Liver (tissue), 3 donors: ENCODE measurements at regions not wholly inside any gene's neighbourhood (a gene's known extent, or its start where the extent isn't known, plus 50 kb on each side); places are given as distances from the start of the nearest gene placed in this dataset.
"Not testable (repeated sequence)": the region's sequence is repeated elsewhere in the genome, so short reads cannot be mapped to it uniquely, and the experiment has no call there.

ENCODE experiments used
- CTCF ChIP-seq: fragments of 150-350 bp; IDR thresholded peaks from 2 replicates; pipeline ENCODE4 v1.5.1; 2017; ENCODE audit warnings: improper control_type of control experiment, low read depth, low read length; ENCODE audit not compliant: missing input control
- HNF4A ChIP-seq, 2 donors: conservative IDR thresholded peaks; 2 replicates each; pipeline ENCODE4 v1.6.1; 2016; ENCODE audit warnings: antibody characterized with exemption in 2 of 2, mild to moderate bottlenecking in 2 of 2
- JUND ChIP-seq, 2 donors: IDR thresholded peaks; 2 replicates each; pipeline ENCODE4 v1.6.1; 2016; ENCODE audit warnings: antibody characterized with exemption in 2 of 2
- RAD21 ChIP-seq, 2 donors: IDR thresholded peaks; 2 replicates each; pipeline ENCODE4 v1.6.1; 2016; ENCODE audit warnings: antibody characterized with exemption in 2 of 2, mild to moderate bottlenecking in 2 of 2
- REST ChIP-seq: IDR thresholded peaks from 2 replicates; pipeline ENCODE4 v1.6.1; 2016; ENCODE audit warnings: antibody characterized with exemption, mild to moderate bottlenecking
- RXRA ChIP-seq, 2 donors: IDR thresholded peaks; 2 replicates each; pipeline ENCODE4 v1.6.1; 2017 to 2018; ENCODE audit warnings: antibody characterized with exemption in 2 of 2, mild to moderate bottlenecking in 1 of 2
- YY1 ChIP-seq: IDR thresholded peaks from 2 replicates; pipeline ENCODE4 v1.6.1; 2016; ENCODE audit warnings: antibody characterized with exemption, mild to moderate bottlenecking
- donor health status: healthy.
- donor health status: healthy.

GRCh38 chr15:101965860-101966259 is 153.9 kb downstream of the OR4F15 start:
- TF ChIP-seq JUND (IDR thresholded peaks at IDR 0.05); CTCF; RAD21 (IDR thresholded peaks at IDR 0.05); RXRA (IDR thresholded peaks at IDR 0.05); REST; YY1; HNF4A (conservative IDR thresholded peaks at IDR 0.05): not testable (repeated sequence)
